CD4-positive, alpha-beta T cell treated with Interleukin-4 for 1 hour (primary cell): ENCODE measurements at regions not wholly inside any gene's neighbourhood (a gene's known extent, or its start where the extent isn't known, plus 50 kb on each side); places are given as distances from the start of the nearest gene placed in this dataset.
"Not testable (repeated sequence)": the region's sequence is repeated elsewhere in the genome, so short reads cannot be mapped to it uniquely, and the experiment has no call there.

Experiments
- DNase-seq, 2 donors: peaks; one replicate each; pipeline ENCODE4 v3.0.0-alpha.2; 2020 to 2022

- DNase-seq, result not testable (repeated sequence)
These were observed 824.7 kb downstream of the LRRTM4 start for GRCh38 chr2:76697439-76697838.

GRCh38 chr2:76692908-76693307 lies 829.3 kb downstream of the LRRTM4 start:
- no peak for DNase-seq

- DNase-seq, result no peak
These were observed 833.4 kb downstream of the LRRTM4 start for GRCh38 chr2:76688732-76689131.

- DNase-seq, result no peak
These were observed 834.3 kb downstream of the LRRTM4 start for GRCh38 chr2:76687923-76688322.

- DNase-seq, result no peak
These were observed 837.4 kb downstream of the LRRTM4 start for GRCh38 chr2:76684756-76685155.

GRCh38 chr2:76679025-76679396 lies 843.2 kb downstream of the LRRTM4 start:
- DNase-seq, result no peak

GRCh38 chr2:76678383-76679024 lies 843.7 kb downstream of the LRRTM4 start:
- no peak for DNase-seq

- DNase-seq, result no peak
These were observed 847.0 kb downstream of the LRRTM4 start for GRCh38 chr2:76675212-76675611.

- DNase-seq, result no peak
These were observed 849.4 kb downstream of the LRRTM4 start for GRCh38 chr2:76672798-76673197.

- no peak for DNase-seq
These were observed 852.2 kb downstream of the LRRTM4 start for GRCh38 chr2:76669966-76670465.

- DNase-seq, result no peak
These were observed 853.9 kb downstream of the LRRTM4 start for GRCh38 chr2:76668279-76668678.

- DNase-seq, result no peak
These were observed 854.3 kb downstream of the LRRTM4 start for GRCh38 chr2:76667821-76668271.

GRCh38 chr2:76642129-76642528 lies 880.0 kb downstream of the LRRTM4 start:
- no peak for DNase-seq

- DNase-seq, result no peak
These were observed 880.7 kb downstream of the LRRTM4 start for GRCh38 chr2:76641506-76641905.

- no peak for DNase-seq
These were observed 881.3 kb downstream of the LRRTM4 start for GRCh38 chr2:76640905-76641304.

- no peak for DNase-seq
These were observed 883.0 kb downstream of the LRRTM4 start for GRCh38 chr2:76639171-76639680.

- DNase-seq, result no peak
These were observed 888.8 kb downstream of the LRRTM4 start for GRCh38 chr2:76633276-76633921.

GRCh38 chr2:76625101-76625500 lies 897.1 kb downstream of the LRRTM4 start:
- no peak for DNase-seq

GRCh38 chr2:76613330-76613729 lies 902.6 kb upstream of the GCFC2 start:
- no peak for DNase-seq

GRCh38 chr2:76612764-76613163 lies 902.0 kb upstream of the GCFC2 start:
- DNase-seq, result no peak

- DNase-seq, result no peak
These were observed 899.7 kb upstream of the GCFC2 start for GRCh38 chr2:76610451-76610850.

- DNase-seq, result no peak
These were observed 889.1 kb upstream of the GCFC2 start for GRCh38 chr2:76599732-76600368.

- DNase-seq, result no peak
These were observed 873.8 kb upstream of the GCFC2 start for GRCh38 chr2:76584474-76584873.

GRCh38 chr2:76579911-76580310 lies 869.2 kb upstream of the GCFC2 start:
- DNase-seq, result no peak
